HTR-8/SVneo (cell line): ENCODE measurements at regions not wholly inside any gene's neighbourhood (a gene's known extent, or its start where the extent isn't known, plus 50 kb on each side); places are given as distances from the start of the nearest gene placed in this dataset.

Experiments used
- DNase-seq: peaks from one replicate; pipeline ENCODE4 v3.0.0; 2011; ENCODE audit warnings: low spot score, mixed read lengths; ENCODE audit not compliant: insufficient read length
- FAIRE-seq: peaks from 2 replicates; lab custom pipeline; 2011; peaks lifted over from hg19 to GRCh38; lab: Jason Lieb, UNC

- DNase-seq = no peak
- FAIRE-seq = no peak
These were observed 546.7 kb upstream of the ADAMTS9 start for GRCh38 chr3:65234499-65234898.

GRCh38 chr3:65233561-65233960 is 545.8 kb upstream of the ADAMTS9 start:
- no peak for DNase-seq
- FAIRE-seq = no peak

GRCh38 chr3:65231544-65231943 is 543.7 kb upstream of the ADAMTS9 start:
- DNase-seq (no peak), FAIRE-seq (no peak)

- no peak for DNase-seq
- no peak for FAIRE-seq
These were observed 542.7 kb upstream of the ADAMTS9 start for GRCh38 chr3:65230261-65231139.

- DNase-seq (no peak), FAIRE-seq (no peak)
These were observed 538.5 kb upstream of the ADAMTS9 start for GRCh38 chr3:65226287-65226686.

- DNase-seq = no peak
These were observed 522.4 kb upstream of the ADAMTS9 start for GRCh38 chr3:65210026-65210814.

GRCh38 chr3:65202395-65202794 is 514.6 kb upstream of the ADAMTS9 start:
- no peak for DNase-seq
- no peak for FAIRE-seq

More at GRCh38 chr3:65210026-65210814, 522.4 kb upstream of the ADAMTS9 start:
- no peak for FAIRE-seq

- no peak for DNase-seq
- no peak for FAIRE-seq
These were observed 514.1 kb upstream of the ADAMTS9 start for GRCh38 chr3:65201926-65202325.

- FAIRE-seq (no peak), DNase-seq (no peak)
These were observed 512.6 kb upstream of the ADAMTS9 start for GRCh38 chr3:65200310-65200970.

GRCh38 chr3:65196663-65197062 is 508.9 kb upstream of the ADAMTS9 start:
- DNase-seq = no peak
- no peak for FAIRE-seq

- no peak for DNase-seq
- no peak for FAIRE-seq
These were observed 507.6 kb upstream of the ADAMTS9 start for GRCh38 chr3:65195211-65196006.

- DNase-seq = no peak
- FAIRE-seq = no peak
These were observed 506.9 kb upstream of the ADAMTS9 start for GRCh38 chr3:65194744-65195143.

- DNase-seq (no peak), FAIRE-seq (no peak)
These were observed 506.4 kb upstream of the ADAMTS9 start for GRCh38 chr3:65194047-65194714.

GRCh38 chr3:65193531-65193930 is 505.7 kb upstream of the ADAMTS9 start:
- FAIRE-seq = no peak
- DNase-seq = no peak

GRCh38 chr3:65190111-65190510 is 502.3 kb upstream of the ADAMTS9 start:
- FAIRE-seq (no peak), DNase-seq (no peak)

GRCh38 chr3:65186268-65186667 is 498.5 kb upstream of the ADAMTS9 start:
- FAIRE-seq = no peak
- no peak for DNase-seq

- DNase-seq (no peak), FAIRE-seq (no peak)
These were observed 494.9 kb upstream of the ADAMTS9 start for GRCh38 chr3:65182682-65183081.

- no peak for FAIRE-seq
- DNase-seq = no peak
These were observed 494.3 kb upstream of the ADAMTS9 start for GRCh38 chr3:65182085-65182484.

- FAIRE-seq = no peak
These were observed 493.6 kb upstream of the ADAMTS9 start for GRCh38 chr3:65181391-65181871.

More at GRCh38 chr3:65181391-65181871, 493.6 kb upstream of the ADAMTS9 start:
- DNase-seq = no peak
